HG02610 (cell line): ENCODE measurements at regions not wholly inside any gene's neighbourhood (a gene's known extent, or its start where the extent isn't known, plus 50 kb on each side); places are given as distances from the start of the nearest gene placed in this dataset.
"Not testable (repeated sequence)": the region's sequence is repeated elsewhere in the genome, so short reads cannot be mapped to it uniquely, and the experiment has no call there.

Source experiments
- ATAC-seq: cut with Tn5 transposase; IDR thresholded peaks from one replicate; pipeline ENCODE4 v1.9.1; 2021; ENCODE audit warnings: mild to moderate bottlenecking, moderate library complexity; ENCODE audit not compliant: unreplicated experiment

DNA sequence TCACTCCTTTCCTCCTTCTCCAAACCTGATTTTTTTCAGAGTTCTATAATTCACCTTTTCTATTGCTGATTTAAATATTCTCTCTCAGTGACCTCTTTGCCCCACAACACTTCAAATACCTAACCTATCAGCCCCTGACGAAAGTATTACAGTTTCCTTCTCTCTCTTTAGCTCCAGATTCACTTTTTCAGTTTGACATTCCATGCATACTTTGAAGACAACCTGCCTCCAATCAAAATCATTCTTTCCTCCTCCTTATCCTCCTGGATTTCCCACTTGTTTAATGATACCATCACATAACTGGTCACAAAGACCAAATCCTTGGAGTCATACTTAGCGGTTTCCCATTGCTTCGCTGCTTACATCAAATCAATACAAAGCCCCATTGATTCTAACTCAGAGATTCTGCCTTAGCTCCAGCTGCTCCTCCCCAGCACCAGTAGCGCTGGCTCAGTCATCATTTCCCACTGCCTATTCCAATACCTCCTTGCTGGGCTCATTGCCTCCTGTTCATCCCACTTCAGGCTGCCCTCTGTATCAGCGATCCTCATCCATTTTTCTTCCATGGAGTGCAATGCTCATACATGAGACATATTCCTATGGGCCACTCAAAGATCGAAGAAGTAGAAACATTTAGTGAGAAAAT is 240.1 kb downstream of the ZNF92 start:
- not testable (repeated sequence) for ATAC-seq

DNA sequence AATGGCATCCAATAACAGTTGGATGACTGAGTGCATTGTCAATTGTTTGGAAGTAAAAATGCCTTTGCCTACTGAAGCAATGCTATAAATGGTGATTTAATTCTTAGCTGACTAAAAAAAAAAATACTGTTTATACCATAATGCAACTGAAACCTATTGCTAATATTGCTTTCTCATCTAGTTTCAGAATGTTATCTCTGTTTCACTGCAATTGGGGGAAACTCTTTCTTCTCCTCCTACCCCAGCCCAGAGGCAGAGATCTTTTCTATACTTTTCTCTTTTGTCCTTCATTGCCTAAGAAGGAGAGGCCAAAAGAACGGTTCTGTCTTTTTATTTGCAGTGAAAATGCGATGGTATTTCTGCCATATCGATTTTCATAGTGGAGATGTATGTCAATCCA is 242.5 kb downstream of the ZNF92 start:
- ATAC-seq = not testable (repeated sequence)

DNA sequence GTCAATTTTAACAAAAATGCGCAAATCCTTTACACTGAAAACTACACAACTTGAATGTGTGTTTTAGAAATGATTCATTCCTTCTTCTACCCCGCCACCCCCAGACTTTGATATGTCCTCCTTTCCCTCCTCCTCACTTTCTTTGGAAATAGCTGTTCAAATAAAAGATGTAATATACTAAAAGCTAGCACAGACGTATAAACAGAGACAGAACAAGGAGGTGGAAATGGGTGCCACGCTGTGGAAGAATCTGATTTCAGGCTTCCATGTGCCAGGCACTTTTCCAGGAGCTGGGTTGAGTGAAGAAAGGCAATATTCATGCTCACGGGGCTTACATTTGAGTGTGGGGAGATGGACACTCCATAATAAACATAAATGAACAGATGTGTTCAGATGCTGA is 246.6 kb downstream of the ZNF92 start:
- ATAC-seq = not testable (repeated sequence)

DNA sequence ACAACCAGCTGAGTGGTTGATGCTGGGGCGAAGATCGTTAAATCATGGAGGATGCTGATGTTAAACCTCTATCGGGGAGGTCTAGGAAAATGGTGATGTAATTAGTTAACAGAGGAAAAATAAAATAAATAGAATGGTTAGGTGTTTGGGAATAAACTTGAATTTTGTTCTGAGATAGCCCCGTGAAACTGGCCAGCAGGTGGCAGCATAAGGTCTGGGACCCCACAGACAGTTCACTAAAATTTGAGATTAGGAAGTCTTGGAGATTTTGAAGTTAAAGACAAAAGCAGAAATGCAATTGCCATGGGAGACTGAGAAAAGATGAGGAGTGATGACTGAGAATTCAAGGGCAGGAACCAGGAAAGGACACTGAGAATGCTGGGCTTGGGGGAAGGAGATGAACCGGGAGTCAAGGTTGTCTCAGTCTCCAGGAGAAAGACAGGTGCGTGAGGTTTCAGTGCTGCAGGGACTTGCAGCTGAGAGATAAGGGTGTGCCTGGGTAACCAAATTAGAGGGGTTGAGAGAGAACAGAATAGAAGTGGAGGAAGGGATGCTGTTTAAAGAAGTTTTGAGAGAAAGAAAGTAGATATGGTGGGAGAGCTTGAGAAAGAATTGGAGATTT is 248.0 kb downstream of the ZNF92 start:
- not testable (repeated sequence) for ATAC-seq

DNA sequence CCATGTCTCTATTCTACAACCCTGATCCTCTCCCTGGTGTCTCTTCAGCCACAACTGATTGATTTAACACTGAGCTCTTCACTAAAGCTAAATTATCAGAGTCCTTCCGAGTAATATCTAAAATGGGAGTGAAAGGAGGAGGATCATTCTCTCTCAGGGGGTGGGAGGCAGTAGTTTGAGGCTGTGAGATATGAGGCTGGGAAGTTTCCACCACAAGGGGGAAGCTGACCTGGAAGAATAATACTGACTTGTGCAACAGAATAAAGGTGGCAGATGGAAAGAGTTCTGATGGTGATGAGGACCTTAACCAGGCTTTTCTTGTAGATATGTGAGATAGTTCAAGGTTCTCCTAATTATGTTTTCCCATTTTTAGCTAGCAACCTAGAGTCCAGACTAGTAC is 241.6 kb upstream of the VKORC1L1 start:
- not testable (repeated sequence) for ATAC-seq

DNA sequence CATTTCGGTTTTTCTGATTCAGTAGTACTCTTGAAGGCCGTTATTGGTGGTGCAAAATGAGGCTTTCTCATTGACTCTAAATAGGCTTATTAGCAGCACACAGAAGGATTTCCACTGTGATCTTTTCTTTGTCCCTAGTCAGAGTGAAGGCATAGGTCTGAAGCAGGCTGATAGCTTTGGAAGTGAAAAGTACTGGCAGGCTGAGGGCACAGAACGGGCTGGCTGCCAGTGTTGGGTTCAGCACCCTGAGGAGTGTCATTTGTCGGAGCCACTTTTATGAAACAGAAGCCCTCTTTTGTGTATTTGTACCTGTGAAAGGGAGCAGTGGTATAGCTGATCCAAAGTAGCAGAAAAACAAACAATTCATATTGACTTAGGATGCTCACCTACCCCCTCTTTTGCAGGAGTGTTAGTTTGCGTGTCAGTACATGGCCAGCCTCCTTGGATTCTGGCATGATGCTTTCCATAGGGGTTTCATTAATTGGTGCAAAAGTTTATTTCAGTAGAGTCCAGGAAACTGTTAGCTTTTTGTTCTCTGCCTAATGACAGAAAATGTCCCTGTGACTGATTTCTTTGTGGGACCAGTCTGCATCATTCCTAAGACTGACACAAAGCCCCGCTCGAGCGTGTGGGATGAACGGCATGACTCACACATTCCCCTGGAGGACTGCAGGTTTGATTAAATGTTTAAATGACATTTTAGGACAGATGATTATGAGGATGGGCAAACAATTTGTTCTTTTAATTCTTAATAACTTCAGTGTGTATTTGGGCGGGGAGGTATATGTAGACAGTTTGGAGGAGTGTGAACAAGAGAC is 239.1 kb upstream of the VKORC1L1 start:
- ATAC-seq = not testable (repeated sequence)

DNA sequence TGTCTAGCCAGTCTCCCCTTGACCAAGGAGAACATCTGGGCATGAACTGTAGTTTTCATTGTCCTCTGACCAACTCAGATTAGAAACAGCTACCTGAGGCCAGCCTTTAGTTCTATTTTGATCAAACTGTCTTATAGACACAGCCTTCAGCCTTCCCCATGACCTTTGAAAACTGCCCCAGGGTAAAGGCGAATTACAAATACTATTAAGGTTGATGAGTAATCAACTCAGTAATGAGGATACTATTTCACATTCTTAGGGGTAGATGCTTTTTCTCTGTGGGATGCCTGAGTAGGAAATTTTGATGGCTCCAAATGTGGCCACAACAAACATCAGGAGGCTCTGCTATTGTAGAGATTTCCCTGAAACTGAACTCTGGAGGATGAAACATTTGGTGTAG is 234.0 kb upstream of the VKORC1L1 start:
- not testable (repeated sequence) for ATAC-seq

DNA sequence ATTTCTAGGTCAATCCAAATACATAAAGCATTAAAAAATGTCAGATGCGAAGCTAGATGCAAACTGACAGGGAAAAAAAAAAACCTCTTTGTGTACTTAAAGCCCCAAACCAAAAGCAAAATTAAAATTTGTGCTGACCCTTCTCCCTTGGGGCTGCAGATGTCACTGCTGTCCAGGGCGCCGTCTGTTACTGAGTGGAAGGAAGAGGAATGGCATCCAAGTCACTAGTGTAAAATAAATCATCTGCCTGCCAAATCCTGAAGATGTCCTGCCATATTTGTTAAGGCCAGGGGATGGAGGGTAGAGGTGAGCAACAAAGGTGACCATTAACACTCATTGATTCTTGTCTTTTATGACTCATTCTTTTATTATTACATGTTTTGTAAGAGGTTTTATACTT is 233.2 kb upstream of the VKORC1L1 start:
- ATAC-seq = not testable (repeated sequence)

DNA sequence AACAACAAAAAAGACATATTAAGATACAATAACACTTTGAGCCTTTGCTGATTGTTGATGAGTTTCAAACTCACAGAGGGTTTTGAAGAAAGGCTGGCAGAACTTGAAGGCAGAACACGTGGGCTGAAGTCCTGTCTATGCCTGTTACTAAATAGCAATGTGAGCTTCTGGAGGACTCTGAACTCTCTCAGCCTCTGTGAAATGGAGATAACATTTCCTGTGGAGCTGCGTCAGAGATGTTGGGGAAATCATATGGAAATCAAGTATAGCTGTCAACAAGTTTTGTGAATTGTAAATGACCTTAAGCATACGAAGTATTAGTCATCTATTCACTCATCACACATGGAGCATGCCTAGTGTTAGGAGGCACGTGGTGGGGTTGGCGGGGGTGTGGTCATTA is 229.4 kb upstream of the VKORC1L1 start:
- not testable (repeated sequence) for ATAC-seq

DNA sequence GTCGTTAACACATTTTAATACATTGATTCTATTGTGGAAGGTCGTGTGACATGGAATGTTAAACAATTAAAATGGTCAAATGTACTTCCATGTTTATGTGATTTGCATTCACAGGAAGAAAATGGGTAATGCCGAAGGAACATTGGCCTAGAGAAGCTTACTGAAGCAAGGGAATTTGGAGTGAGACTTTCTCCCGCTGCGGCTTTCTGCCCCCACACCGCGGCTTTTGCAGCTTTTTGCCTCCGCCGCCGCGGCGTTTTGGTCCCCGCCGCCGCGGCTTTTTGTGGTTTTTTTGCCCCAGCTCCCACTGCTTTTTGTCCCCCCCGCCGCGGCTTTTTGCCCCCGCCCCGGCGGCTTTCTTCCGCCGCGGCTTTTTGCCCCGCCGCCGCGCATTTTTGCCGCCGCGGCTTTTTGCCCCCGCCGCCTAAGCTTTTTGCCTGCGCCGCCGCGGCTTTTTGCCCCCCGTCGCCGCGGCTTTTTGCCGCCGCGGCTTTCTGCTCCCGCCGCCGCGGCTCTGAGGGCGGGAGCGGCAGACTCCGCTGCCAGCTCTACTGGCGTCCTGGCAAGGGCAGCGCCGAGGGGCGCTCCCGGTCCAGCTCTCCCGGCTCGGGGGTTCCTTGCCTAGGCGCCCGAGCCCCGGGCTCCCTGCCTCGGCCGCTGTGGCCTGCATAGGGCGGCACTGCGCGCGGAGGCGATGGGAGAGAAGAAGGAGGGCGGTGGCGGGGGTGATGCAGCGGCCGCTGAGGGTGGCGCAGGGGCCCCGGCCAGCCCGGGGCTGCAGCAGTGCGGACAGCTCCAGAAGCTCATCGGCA is 225.5 kb upstream of the VKORC1L1 start:
- ATAC-seq = not testable (repeated sequence)

DNA sequence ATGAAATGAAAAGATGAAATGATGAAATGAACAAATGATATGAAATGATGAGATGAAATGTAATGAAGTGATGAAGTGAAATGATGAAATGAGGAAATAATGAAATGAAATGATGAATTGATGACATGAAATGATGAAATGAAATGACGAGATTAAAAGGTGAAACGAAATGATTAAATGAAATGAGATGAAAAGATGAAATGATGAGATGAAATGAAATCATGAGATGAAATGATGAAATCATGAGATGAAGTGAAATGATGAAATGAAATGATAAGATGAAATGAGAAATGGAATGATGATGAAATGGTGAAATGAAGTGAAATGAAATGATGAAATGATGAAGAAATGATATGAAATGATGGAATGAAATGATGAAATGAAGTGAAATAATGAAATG is 221.7 kb upstream of the VKORC1L1 start:
- ATAC-seq = not testable (repeated sequence)

DNA sequence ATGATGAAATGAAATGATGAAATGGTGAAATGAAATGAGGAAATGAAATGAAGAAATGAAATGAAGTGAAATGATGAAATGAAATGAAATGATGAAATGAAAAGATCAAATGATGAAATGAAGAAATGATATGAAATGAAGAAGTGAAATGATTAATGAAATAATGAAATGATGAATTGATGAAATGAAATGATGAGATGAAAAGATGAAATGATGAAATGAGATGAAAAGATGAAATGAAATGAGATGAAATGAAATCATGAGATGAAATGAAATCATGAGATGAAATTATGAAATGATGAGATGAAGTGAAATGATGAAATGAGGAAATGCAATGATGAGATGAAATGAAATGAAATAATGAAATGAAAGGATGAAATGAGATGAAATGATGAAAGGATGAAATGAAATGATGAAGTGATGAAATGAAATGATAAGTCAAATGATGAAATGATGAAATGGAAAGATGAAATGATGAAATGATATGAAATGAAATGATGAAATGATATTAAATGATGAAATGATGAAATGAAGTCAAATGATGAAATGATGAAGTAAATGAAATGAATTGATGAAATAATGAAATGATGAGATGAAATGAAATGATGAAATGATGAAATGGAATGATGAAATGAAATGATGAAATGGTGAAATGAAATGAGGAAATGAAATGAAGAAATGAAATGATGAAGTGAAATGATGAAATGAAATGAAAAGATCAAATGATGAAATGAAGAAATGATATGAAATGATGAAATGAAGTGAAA is 220.9 kb upstream of the VKORC1L1 start:
- ATAC-seq = not testable (repeated sequence)

DNA sequence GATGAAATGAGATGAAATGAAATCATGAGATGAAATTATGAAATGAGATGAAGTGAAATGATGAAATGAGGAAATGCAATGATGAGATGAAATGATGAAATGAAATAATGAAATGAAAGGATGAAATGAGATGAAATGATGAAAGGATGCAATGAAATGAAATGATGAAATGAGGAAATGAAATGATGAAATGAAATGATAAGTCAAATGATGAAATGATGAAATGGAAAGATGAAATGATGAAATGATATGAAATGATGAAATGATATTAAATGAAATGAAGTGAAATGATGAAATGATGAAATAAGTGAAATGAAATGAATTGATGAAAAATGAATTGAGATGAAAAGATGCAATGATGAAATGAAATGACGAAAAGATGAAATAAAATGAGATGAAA is 220.2 kb upstream of the VKORC1L1 start:
- ATAC-seq = not testable (repeated sequence)

DNA sequence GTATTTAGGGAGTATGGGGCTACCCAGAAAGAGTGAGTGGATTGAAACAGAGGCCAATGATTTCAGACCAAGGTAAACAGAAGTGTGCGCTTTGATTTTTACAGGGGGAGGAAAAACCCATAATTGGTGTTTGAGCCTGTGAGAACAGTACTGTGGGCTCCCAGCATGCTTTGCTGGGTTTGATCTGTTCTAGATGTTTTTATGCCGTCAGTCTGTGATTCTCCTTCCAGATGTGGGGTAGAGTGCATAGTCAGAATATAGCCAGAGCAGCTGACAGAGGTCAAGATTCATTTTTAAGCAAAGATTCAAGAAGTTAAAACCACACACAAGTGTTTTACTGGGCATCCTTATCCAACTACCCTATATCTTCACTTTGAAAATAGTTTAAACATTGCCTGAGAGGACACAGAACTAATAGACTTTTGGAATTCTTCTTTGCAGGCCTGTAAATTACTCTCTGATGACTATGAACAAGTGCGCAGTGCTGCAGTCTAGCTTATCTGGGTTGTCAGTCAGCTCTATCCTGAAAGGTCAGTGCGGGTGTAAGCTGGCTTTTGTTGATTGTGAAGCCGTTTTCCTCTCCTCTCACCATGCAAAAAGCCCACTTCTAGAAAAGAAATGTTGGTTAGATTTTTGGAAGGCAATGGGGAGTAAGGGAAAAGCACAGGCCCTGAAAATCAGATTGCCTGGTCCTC is 216.2 kb upstream of the VKORC1L1 start:
- not testable (repeated sequence) for ATAC-seq

DNA sequence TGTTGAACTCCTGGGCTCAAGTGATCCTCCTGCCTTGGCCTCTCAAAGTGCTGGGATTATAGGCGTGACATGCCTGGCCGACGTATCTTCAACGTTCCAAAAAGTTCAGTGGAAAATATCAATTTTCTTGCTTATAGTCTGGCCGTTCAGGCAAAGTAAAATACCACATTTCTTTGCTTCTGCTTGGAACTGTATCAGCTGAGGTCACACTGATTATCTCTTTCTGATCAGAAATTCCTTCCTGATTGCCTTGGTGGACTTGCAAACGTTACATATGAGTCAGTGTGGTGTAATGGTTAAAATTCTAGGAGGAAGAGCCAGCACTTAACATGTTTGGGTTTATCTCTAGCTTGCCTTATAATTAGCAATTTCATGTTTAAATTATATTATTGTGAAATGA is 189.5 kb upstream of the VKORC1L1 start:
- not testable (repeated sequence) for ATAC-seq

DNA sequence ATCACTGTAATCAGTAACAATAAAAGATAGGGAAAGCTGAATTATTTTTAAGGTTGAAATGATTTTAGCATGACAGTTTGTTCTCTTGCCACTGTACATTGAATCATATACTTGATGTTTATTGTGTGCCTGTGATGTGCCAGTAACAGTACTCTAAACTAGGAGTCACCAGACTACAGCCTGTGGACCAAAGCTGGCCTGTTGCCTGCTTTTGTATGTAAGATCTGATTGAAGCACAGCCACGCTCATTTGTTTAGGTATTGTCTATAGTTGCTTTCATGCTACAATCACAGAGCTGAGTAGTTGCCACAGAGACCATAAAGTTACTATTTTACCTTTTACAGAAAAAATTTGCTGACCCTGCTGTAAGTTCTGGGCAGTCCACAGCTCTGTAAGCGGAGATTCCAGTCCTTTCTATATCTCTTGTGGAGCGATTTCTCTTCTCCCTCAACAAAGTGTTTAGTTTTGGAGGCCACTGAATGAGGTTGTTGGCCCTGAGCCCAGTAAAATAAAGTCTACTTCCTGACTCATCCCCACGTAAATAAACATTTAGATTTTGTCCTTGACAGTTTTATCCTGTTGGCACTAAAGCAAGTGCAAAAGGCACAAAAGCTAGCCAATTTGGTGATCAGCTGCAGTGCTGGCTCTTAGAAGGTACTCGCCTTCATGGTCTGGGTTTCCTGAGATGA is 173.7 kb upstream of the VKORC1L1 start:
- ATAC-seq = not testable (repeated sequence)

DNA sequence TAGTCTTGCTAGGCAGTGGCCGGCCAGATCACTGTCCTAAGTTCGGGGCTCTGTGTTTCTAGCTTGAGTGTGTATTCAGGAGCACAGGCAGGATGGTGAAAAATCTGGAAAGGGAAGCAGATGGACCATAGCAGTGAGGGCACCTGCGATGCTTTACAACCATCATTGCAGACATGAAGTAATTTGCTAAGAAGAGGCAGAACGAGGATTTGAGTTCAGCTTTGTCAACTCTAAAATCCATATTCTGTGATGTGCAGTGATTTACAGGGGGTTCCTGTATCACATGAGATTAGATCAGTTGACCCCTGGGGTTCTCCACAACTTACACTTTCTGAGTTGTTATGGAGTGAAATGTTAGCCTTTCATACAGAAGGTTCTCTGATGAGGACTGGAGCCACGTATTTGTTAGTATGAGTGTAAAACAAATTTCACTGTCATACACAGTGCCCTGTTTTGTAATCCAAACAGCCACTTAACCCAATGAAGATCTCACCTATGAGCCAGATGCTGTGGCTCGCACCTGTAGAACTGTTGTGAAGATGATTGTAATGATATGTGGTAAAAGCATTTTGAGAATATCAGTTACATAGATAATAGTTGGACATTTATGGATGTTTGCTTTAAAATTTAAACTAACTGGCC is 173.0 kb upstream of the VKORC1L1 start:
- not testable (repeated sequence) for ATAC-seq

DNA sequence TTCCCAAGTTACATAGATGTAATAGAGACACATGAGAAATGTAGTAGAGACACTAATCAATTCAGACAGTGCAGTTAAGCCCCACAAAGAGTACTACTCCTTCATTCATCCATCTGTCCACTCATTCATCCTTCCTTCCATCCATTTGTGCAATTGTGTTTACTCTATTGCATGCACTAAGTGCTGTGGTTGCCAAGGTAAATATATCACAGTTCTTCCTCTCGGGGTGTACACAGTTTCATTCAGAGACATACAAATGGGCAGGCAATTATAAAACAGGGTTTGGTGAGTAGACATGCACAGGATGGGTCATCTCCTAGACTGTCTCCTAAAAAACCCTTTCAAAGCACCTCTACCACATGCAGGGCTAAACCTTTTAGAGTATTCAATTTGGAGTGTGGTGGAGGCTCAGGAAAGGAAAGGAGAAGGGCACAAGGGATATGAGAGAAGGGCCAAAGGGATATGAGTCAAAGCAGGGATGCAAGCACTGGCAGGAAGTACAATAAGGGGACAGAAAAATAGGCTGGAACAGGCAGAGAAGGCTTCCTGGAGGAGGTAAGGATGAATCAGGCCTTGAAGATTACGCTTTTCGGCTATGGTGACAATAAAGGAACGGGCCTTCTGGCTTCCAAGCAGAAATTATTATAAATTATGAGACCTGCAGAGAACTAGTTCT is 153.6 kb upstream of the VKORC1L1 start:
- not testable (repeated sequence) for ATAC-seq
